A549 (cell line): ENCODE measurements at regions not wholly inside any gene's neighbourhood (a gene's known extent, or its start where the extent isn't known, plus 50 kb on each side); places are given as distances from the start of the nearest gene placed in this dataset.

Experiments
- CEBPB ChIP-seq, 2 experiments: fragments of >200 bp in 1 of 2; sonication (Bioruptor Twin) in 1 of 2; formaldehyde crosslinking in 1 of 2; IDR thresholded peaks; 2 replicates each; pipeline ENCODE4 v1.6.1; 2012 to 2016
- CTCF ChIP-seq: fragments of >200 bp; sonication (Bioruptor Twin); formaldehyde crosslinking; IDR thresholded peaks from 3 replicates; pipeline ENCODE4 v1.5.1; 2016
- ELK1 ChIP-seq: fragments of 150-350 bp; IDR thresholded peaks from 2 replicates; pipeline ENCODE4 v1.6.1; 2014; ENCODE audit warnings: low read depth, mild to moderate bottlenecking, low read length
- EP300 ChIP-seq, 2 experiments: fragments of >200 bp; sonication (Bioruptor Twin); formaldehyde crosslinking; IDR thresholded peaks; 2 replicates in 1 of 2; 3 replicates in 1 of 2; pipeline ENCODE4 v1.6.1; 2016 to 2017
- MAX ChIP-seq: IDR thresholded peaks from 2 replicates; pipeline ENCODE4 v1.6.1; 2012
- PHF8 ChIP-seq: fragments of 200-600 bp; sonication (generic); IDR thresholded peaks from 2 replicates; pipeline ENCODE4 v1.6.1; 2016; ENCODE audit warnings: low read depth, mild to moderate bottlenecking, antibody characterized with exemption, moderate library complexity, borderline replicate concordance
- POLR2A ChIP-seq: IDR thresholded peaks from 2 replicates; pipeline ENCODE4 v1.6.1; 2012; ENCODE audit warnings: mild to moderate bottlenecking, low read length
- RAD21 ChIP-seq, 2 experiments: fragments of >200 bp in 1 of 2; sonication (Bioruptor Twin) in 1 of 2; formaldehyde crosslinking in 1 of 2; IDR thresholded peaks in 1 of 2; conservative IDR thresholded peaks in 1 of 2; 2 replicates in 1 of 2; 3 replicates in 1 of 2; pipeline ENCODE4 v1.6.1; 2012 to 2018; ENCODE audit warnings: inconsistent platforms in 1 of 2
- RFX5 ChIP-seq: fragments of 450-650 bp; IDR thresholded peaks from 2 replicates; pipeline ENCODE4 v1.7.1; 2014; ENCODE audit warnings: antibody characterized with exemption, mild to moderate bottlenecking, moderate library complexity
- RNF2 ChIP-seq: fragments of 200-600 bp; sonication (generic); IDR thresholded peaks from 2 replicates; pipeline ENCODE4 v1.6.1; 2016; ENCODE audit warnings: low read depth, mild to moderate bottlenecking, antibody characterized with exemption, moderate library complexity, borderline replicate concordance
- SMC3 ChIP-seq: fragments of >200 bp; sonication (Bioruptor Twin); formaldehyde crosslinking; IDR thresholded peaks from 3 replicates; pipeline ENCODE4 v1.6.1; 2018; ENCODE audit warnings: inconsistent platforms
- USF2 ChIP-seq: fragments of 450-650 bp; IDR thresholded peaks from 2 replicates; pipeline ENCODE4 v1.6.1; 2014; ENCODE audit warnings: antibody characterized with exemption

- TF ChIP-seq MAX (no peak), CTCF (no peak), CEBPB (IDR thresholded peaks at IDR 0.05) (no peak), POLR2A (no peak), RNF2 (no peak), PHF8 (no peak), EP300 (IDR thresholded peaks at IDR 0.05) (no peak), RAD21 (conservative IDR thresholded peaks at IDR 0.05 in 1 of 2, IDR thresholded peaks at IDR 0.05 in 1 of 2) (no peak), RFX5 (no peak), SMC3 (no peak), ELK1 (no peak), USF2 (no peak)
Measured at GRCh38 chr3:27594096-27594690, 110.0 kb upstream of the SLC4A7 start.
